Activated CD4-positive, alpha-beta memory T cell treated with anti-CD3 and anti-CD28 coated beads, Interleukin-2, amount 10 ng/mL, durations not matched to agents 7 days and 5 days (primary cell): ENCODE measurements at regions not wholly inside any gene's neighbourhood (a gene's known extent, or its start where the extent isn't known, plus 50 kb on each side); places are given as distances from the start of the nearest gene placed in this dataset.

Source experiments
- CTCF ChIA-PET: fragments of 350-600 bp; sonication (Branson Sonifier 250); formaldehyde crosslinking; loops from one replicate; lab custom pipeline; 2021; ENCODE audit warnings: antibody characterized with exemption, inconsistent platforms; lab: Charles Lee
- POLR2A ChIA-PET: fragments of 350-600 bp; sonication (Branson Sonifier 250); formaldehyde crosslinking; loops from one replicate; lab custom pipeline; 2021; ENCODE audit warnings: antibody characterized with exemption; lab: Charles Lee
- DNase-seq: peaks from one replicate; pipeline ENCODE4 v3.0.0-alpha.2; 2020
- H3K27ac Mint-ChIP-seq: one replicate; pipeline ENCODE4 v1.8.0; 2021; ENCODE audit warnings: mild to moderate bottlenecking, mixed read lengths
- H3K27me3 Mint-ChIP-seq: one replicate; pipeline ENCODE4 v1.8.0; 2021; ENCODE audit warnings: mixed read lengths
- H3K36me3 Mint-ChIP-seq: one replicate; pipeline ENCODE4 v1.8.0; 2021; ENCODE audit warnings: low read depth, mixed read lengths
- H3K4me1 Mint-ChIP-seq: one replicate; pipeline ENCODE4 v1.8.0; 2021; ENCODE audit warnings: mixed read lengths
- H3K4me3 Mint-ChIP-seq: one replicate; pipeline ENCODE4 v1.8.0; 2021; ENCODE audit warnings: mild to moderate bottlenecking, mixed read lengths
- H3K9me3 Mint-ChIP-seq: one replicate; pipeline ENCODE4 v1.8.0; 2021; ENCODE audit warnings: mixed read lengths

DNA sequence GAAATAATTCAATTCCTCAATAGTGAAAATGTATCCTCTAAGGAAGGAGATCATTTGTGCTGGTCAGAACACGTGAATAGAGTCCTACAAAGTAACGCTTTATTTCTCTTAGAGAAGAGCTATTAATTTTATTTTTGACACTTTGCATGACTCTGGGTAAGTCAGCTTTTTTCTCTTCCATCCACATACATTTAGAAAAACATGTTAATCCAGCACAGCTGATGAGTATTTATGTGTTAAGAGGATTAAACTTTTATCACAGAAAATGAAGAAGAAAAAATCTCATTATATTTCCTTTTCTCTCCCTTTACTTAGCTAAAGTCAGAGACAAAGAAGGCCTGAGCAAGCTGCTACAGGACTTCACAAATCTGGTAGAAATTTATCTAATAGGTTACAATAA lies 649.5 kb upstream of the CCDC179 start:
- no peaks in the 10 kb centered on the region for H3K4me1 Mint-ChIP-seq
- no peak overlapping the region for H3K4me3 Mint-ChIP-seq
- H3K36me3 Mint-ChIP-seq, result no peaks in the 10 kb centered on the region
- ChIA-PET CTCF (interaction anchor here (1.9 kb wide), 1 partner anchor 30 kb away, joined by 5 read pairs; no protein-coding TSS in a partner anchor), POLR2A (no interaction called here)
- H3K27me3 Mint-ChIP-seq, result no peaks in the 10 kb centered on the region
- no peak for DNase-seq
- peaks cover 4% of the 10 kb centered on the region for H3K9me3 Mint-ChIP-seq
- no peak overlapping the region for H3K27ac Mint-ChIP-seq

DNA sequence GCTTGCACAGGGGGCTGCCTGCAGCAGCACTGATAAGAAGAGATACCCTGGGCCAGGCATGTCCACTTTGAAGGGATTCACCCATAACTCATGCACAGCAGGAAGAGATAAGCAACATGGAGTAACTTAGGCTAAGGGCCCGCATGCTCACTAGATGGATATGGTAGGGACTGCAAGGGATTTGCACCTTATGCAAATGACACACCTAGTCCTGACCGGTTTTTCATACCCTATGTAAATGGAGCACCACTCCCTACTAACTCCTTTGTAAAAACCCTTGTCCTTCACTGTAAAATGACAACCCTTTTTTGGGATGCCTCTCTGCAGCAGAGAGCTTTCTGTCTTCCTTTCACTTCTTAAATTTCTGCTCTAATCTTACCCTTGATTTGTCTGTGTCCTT lies 658.9 kb upstream of the CCDC179 start:
- no peaks in the 10 kb centered on the region for H3K4me1 Mint-ChIP-seq
- no peak overlapping the region for H3K4me3 Mint-ChIP-seq
- POLR2A ChIA-PET, result no interaction called here
- CTCF ChIA-PET, result no interaction called here
- H3K27me3 Mint-ChIP-seq, result no peaks in the 10 kb centered on the region
- H3K36me3 Mint-ChIP-seq, result no peaks in the 10 kb centered on the region
- no peak for DNase-seq
- peaks cover 3% of the 10 kb centered on the region for H3K9me3 Mint-ChIP-seq
- no peak overlapping the region for H3K27ac Mint-ChIP-seq

DNA sequence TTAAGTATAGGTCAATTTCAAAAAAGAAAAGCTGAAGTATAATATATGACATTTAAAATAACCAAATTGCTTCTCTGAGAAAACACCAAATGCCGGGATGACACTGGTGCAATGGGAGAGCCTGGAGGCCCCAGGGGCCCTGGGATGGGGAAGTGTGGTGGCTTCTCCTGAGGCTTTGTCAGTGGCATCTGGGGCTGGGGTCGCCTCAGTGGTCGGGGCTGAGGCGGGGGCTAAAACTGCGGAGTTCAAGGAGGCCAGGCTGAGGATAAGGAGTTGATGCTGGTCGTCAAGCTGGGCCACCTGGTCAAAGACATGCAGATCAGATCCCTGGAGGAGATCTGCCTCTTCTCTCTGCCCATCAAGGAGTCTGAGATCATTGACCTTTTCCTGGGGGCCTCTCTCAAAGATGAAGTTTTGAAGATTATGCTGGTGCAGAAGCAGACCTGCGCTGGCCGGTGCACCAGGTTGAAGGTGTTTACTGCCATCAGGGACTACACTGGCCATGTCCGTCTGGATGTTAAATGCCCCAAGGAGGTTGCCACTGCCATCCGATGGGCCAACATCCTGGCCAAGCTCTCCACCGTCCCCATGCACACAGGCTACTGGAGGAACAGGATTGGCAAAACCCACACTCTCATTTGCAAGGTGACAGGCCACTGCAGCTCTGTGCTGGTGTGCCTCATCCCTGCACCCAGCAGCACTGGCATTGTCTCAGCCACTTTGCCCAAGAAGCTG lies 660.1 kb upstream of the CCDC179 start:
- ChIA-PET CTCF (no interaction called here), POLR2A (no interaction called here)
- Mint-ChIP-seq H3K4me3 (no peak overlapping the region), H3K4me1 (no peaks in the 10 kb centered on the region), H3K9me3 (peaks cover 3% of the 10 kb centered on the region), H3K36me3 (no peaks in the 10 kb centered on the region), H3K27me3 (no peaks in the 10 kb centered on the region), H3K27ac (no peak overlapping the region)
- no peak for DNase-seq

DNA sequence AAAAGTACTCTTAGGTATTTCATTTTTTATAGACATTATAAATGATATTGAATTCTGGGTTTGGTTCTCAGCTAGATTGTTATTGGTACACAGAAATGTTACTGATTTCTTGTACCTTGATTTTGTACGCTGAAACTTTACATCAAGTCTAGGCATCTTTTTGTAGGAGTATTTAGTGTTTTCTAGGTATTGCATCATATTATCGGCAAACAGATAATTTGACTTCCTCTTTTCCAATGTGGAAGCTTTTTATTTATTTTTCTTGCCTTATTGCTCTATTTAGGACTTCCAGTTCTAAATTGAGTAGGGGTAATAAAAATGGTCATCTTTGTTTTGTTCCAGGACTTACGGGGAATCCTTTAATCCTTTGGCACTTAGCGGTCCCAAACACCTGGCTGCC lies 676.6 kb upstream of the CCDC179 start:
- no peaks in the 10 kb centered on the region for H3K4me1 Mint-ChIP-seq
- no peak for DNase-seq
- H3K27ac Mint-ChIP-seq, result no peak overlapping the region
- no peaks in the 10 kb centered on the region for H3K27me3 Mint-ChIP-seq
- no peaks in the 10 kb centered on the region for H3K36me3 Mint-ChIP-seq
- CTCF ChIA-PET, result no interaction called here
- POLR2A ChIA-PET, result no interaction called here
- H3K9me3 Mint-ChIP-seq, result no peaks in the 10 kb centered on the region
- H3K4me3 Mint-ChIP-seq, result no peak overlapping the region

DNA sequence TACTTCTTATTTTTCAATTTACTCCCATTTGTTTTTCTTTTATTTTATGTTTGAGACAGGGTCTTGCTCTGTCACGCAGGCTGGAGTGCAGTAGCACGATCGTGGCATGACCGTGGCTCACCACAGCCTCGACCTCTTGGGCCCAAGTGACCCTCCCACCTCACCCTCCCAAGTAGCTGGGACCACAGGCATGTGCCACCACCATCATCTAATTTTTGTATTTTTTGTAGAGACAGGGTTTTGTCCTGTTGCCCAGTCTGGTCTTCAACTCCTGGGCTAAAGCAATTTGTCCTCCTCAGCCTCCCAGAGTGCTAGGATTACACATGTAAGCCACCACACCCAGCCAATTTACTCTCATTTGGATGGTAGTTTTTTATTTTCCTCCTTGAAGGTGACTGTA lies 679.3 kb upstream of the CCDC179 start:
- H3K27ac Mint-ChIP-seq, result no peak overlapping the region
- no peaks in the 10 kb centered on the region for H3K9me3 Mint-ChIP-seq
- DNase-seq, result no peak
- no peaks in the 10 kb centered on the region for H3K4me1 Mint-ChIP-seq
- no peak overlapping the region for H3K4me3 Mint-ChIP-seq
- H3K27me3 Mint-ChIP-seq, result no peaks in the 10 kb centered on the region
- H3K36me3 Mint-ChIP-seq, result no peaks in the 10 kb centered on the region
- ChIA-PET CTCF (interaction anchor here (0.9 to 1.6 kb wide), 3 partner anchors 14 to 29 kb away, joined by 3 to 6 read pairs (median 5); no protein-coding TSS in a partner anchor), POLR2A (no interaction called here)

DNA sequence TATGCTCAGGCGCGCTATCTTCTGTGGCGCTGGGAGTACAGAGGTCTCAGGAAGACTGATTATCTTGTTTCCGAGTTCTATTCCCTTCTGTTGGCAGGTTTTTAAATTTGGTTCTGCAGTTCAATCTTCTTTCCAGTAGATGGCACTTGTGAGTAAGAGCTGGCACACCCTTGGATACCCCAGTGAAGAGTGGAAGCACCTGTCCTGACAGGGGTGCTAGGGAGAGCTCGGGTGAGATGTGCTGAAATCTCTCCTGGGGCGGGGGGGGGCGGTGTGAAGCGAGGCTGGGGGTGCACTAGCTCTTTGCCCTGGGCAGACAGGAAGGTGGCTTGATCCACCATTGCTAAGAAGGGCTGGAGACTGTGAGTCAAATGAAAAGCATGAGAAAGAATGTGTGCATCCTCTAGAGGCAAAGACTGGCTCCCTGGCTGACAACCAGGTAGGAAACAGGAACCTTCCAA lies 679.9 kb upstream of the CCDC179 start:
- H3K4me3 Mint-ChIP-seq, result no peak overlapping the region
- no peak for DNase-seq
- no peaks in the 10 kb centered on the region for H3K9me3 Mint-ChIP-seq
- H3K36me3 Mint-ChIP-seq, result no peaks in the 10 kb centered on the region
- no peaks in the 10 kb centered on the region for H3K27me3 Mint-ChIP-seq
- CTCF ChIA-PET, result interaction anchor here (0.9 to 1.6 kb wide), 4 partner anchors 8 to 30 kb away, joined by 3 to 6 read pairs (median 4); no protein-coding TSS in a partner anchor
- H3K27ac Mint-ChIP-seq, result no peak overlapping the region
- POLR2A ChIA-PET, result no interaction called here
- H3K4me1 Mint-ChIP-seq, result no peaks in the 10 kb centered on the region

DNA sequence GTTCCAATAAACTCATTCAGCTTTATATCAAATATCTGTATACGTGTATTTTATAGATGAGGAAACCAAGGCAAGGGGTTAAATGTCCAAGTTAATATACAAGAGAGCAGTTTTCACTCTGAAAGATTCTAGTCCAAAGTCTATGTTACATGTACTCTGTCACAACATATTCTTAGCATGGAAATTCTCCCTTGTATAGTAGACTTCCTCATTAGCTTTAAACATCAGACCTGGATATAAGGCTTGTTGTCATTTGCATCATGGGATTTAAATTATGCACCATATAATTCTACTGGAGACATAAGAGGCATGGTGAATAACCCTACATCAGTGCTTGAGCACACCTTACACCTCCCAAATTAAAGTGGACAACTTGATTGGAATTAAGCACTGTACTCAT lies 681.9 kb upstream of the CCDC179 start:
- no peaks in the 10 kb centered on the region for H3K27me3 Mint-ChIP-seq
- H3K9me3 Mint-ChIP-seq, result no peaks in the 10 kb centered on the region
- ChIA-PET POLR2A (no interaction called here), CTCF (no interaction called here)
- H3K4me3 Mint-ChIP-seq, result no peak overlapping the region
- H3K36me3 Mint-ChIP-seq, result no peaks in the 10 kb centered on the region
- no peak overlapping the region for H3K27ac Mint-ChIP-seq
- DNase-seq, result no peak
- no peaks in the 10 kb centered on the region for H3K4me1 Mint-ChIP-seq

DNA sequence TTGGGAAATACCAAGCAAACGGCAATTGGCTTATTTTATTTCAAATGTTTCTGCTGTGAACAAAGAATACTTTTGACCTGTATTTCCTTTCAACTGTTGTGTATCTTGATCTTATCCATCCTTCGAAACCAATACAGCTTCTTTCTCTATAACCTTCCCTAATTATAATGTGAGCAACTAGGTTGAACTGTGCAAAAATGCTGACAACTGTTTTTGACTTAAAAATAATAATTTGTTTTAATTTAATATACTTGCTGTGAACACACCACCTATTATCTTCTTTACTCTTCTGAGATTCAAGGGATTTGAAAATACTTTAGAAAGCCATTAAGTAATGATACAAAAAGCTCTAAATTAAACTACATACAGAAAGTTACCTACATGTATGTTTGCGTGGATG lies 682.5 kb upstream of the CCDC179 start:
- no peaks in the 10 kb centered on the region for H3K27me3 Mint-ChIP-seq
- POLR2A ChIA-PET, result no interaction called here
- CTCF ChIA-PET, result no interaction called here
- no peaks in the 10 kb centered on the region for H3K4me1 Mint-ChIP-seq
- no peak overlapping the region for H3K27ac Mint-ChIP-seq
- no peak overlapping the region for H3K4me3 Mint-ChIP-seq
- no peaks in the 10 kb centered on the region for H3K9me3 Mint-ChIP-seq
- no peaks in the 10 kb centered on the region for H3K36me3 Mint-ChIP-seq
- DNase-seq, result no peak

DNA sequence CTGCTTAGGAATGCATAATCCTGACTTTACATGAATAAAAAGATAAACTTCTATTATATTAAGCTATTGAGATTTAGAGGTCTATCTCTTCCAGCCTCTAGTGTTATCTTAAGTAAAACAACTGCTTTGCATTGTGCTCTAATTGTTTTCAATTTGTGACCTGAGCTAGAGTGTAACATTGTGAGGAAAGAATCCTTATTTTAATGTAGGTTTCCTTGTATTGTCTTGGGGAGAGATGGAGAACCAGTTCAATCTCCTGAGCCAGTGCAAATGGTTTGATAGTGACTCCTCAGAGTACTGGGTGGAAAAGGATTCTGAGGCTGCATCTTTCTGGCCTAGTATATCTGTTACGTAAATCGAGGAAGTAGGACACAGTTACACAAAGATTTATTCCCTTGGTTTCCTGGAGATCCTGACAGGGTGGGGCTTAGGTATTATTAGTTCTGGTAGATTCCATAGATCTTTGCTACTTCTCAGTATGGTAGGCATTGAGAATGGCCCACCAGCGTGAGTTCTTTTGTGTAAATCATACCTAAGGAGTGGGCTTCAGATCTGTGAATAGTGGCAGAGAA lies 683.5 kb upstream of the CCDC179 start:
- Mint-ChIP-seq H3K9me3 (no peaks in the 10 kb centered on the region), H3K27me3 (no peaks in the 10 kb centered on the region), H3K36me3 (no peaks in the 10 kb centered on the region), H3K4me1 (no peaks in the 10 kb centered on the region), H3K4me3 (no peak overlapping the region), H3K27ac (no peak overlapping the region)
- CTCF ChIA-PET, result interaction anchor here (0.6 kb wide), 1 partner anchor 85 kb away, joined by 3 read pairs; no protein-coding TSS in a partner anchor
- POLR2A ChIA-PET, result no interaction called here
- DNase-seq, result no peak

DNA sequence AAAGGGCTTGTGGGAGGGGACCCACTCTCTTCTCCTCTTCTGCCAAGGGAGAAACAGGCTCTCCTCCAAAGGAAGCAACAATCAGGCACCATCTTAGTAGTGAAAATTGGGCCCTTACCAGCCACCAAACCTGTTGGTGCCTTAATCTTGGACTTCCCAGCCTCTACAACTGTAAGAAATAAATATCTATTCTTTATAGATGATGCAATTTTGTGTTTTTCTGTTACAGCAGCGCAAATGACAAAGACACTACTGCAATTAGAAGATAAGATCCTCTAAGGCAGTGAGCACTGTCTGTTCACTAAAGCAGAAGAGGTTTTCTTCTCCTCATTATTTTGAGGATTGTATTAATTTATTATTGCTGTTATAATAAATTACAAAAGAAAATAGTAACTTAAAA lies 691.4 kb upstream of the CCDC179 start:
- DNase-seq, result no peak
- no peaks in the 10 kb centered on the region for H3K9me3 Mint-ChIP-seq
- H3K4me1 Mint-ChIP-seq, result no peaks in the 10 kb centered on the region
- no peaks in the 10 kb centered on the region for H3K36me3 Mint-ChIP-seq
- POLR2A ChIA-PET, result no interaction called here
- H3K27me3 Mint-ChIP-seq, result no peaks in the 10 kb centered on the region
- CTCF ChIA-PET, result no interaction called here
- H3K27ac Mint-ChIP-seq, result no peak overlapping the region
- H3K4me3 Mint-ChIP-seq, result no peak overlapping the region

DNA sequence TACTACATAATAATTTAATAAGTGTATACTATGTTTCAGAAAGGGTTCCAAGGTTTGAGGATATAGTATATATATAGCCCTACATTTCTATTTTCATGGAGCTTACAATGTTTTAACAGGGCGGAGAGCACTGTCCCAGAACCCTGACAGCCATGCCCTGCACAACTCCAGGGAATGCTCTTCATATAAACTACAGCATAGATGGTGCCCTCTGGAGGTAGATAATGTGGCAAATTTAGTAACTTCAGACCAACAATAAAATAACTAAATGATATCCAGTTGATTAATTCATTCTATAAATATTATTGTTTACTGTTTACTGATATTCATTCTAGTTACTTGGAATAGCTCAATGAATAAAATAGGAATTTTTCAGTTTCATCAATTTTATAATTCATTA lies 693.7 kb upstream of the CCDC179 start:
- CTCF ChIA-PET, result interaction anchor here (1.3 kb wide), 1 partner anchor 13 kb away, joined by 6 read pairs; no protein-coding TSS in a partner anchor

DNA sequence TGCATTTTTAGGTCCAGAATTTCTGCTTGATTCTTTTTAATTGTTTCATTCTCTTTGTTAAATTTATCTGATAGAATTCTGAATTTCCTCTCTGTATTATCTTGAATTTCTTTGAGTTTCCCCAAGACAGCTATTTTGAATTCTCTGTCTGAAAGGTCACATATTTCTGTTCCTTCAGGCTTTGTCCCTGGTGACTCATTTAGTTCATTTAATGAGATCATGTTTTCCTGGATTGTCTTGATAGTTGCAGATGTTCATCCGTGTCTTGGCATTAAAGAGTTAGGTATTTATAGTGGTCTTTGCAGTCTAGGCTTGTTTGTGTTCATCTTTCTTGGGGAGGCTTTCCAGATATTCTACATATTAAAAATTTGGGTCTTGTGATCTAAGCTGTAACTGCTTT lies 694.8 kb upstream of the CCDC179 start:
- ChIA-PET POLR2A (no interaction called here), CTCF (no interaction called here)
- H3K27ac Mint-ChIP-seq, result no peak overlapping the region
- H3K27me3 Mint-ChIP-seq, result no peaks in the 10 kb centered on the region
- DNase-seq, result no peak
- H3K9me3 Mint-ChIP-seq, result no peaks in the 10 kb centered on the region
- H3K36me3 Mint-ChIP-seq, result no peaks in the 10 kb centered on the region
- H3K4me3 Mint-ChIP-seq, result no peak overlapping the region
- H3K4me1 Mint-ChIP-seq, result no peaks in the 10 kb centered on the region

More for the DNA sequence above, 693.7 kb upstream of the CCDC179 start:
- no peaks in the 10 kb centered on the region for H3K9me3 Mint-ChIP-seq
- H3K27ac Mint-ChIP-seq, result no peak overlapping the region
- no peaks in the 10 kb centered on the region for H3K4me1 Mint-ChIP-seq
- H3K4me3 Mint-ChIP-seq, result no peak overlapping the region
- no peak for DNase-seq
- POLR2A ChIA-PET, result no interaction called here
- no peaks in the 10 kb centered on the region for H3K36me3 Mint-ChIP-seq
- H3K27me3 Mint-ChIP-seq, result no peaks in the 10 kb centered on the region

DNA sequence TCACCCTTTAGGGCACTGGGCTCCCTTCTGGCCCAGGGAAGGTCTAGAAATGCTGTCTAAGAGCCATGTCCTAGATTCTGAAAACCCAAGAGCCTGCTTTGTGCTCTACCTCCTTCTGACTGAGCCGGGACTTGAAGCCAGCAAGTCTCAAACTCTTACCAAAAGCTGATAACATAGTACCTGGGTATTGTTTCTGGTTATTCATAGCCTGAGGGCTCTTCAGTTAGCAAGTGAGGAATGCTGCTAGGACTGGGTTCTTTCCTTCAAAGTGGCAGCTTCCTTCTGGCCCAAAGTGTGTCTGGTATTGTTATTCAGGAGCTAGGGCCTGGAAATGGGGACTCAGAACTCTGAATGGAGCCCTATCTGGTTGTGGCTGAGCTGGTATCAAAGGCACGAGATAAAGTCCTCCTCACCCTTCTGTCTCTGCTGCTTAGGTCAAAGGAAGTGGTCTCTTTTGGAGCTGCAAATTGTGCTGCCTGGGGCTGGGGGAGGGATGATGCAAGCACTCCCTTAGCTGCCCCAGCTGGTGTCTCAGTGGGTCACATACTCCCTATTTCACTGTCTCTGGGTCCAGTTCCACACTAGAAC lies 696.0 kb upstream of the CCDC179 start:
- no peak for DNase-seq
- H3K27me3 Mint-ChIP-seq, result no peaks in the 10 kb centered on the region
- ChIA-PET POLR2A (no interaction called here), CTCF (no interaction called here)
- no peak overlapping the region for H3K27ac Mint-ChIP-seq
- H3K4me1 Mint-ChIP-seq, result no peaks in the 10 kb centered on the region
- H3K36me3 Mint-ChIP-seq, result no peaks in the 10 kb centered on the region
- H3K9me3 Mint-ChIP-seq, result no peaks in the 10 kb centered on the region
- H3K4me3 Mint-ChIP-seq, result no peak overlapping the region
